ENCODE measurements at regions not wholly inside any gene's neighbourhood (a gene's known extent, or its start where the extent isn't known, plus 50 kb on each side); places are given as distances from the start of the nearest gene placed in this dataset.

GRCh38 chr16:6828690-6829089, 504.0 kb upstream of the RBFOX1 start:
- no peak for TF ChIP-seq POLR2A (IDR thresholded peaks at IDR 0.05)
- TF ChIP-seq, protein P1, sequence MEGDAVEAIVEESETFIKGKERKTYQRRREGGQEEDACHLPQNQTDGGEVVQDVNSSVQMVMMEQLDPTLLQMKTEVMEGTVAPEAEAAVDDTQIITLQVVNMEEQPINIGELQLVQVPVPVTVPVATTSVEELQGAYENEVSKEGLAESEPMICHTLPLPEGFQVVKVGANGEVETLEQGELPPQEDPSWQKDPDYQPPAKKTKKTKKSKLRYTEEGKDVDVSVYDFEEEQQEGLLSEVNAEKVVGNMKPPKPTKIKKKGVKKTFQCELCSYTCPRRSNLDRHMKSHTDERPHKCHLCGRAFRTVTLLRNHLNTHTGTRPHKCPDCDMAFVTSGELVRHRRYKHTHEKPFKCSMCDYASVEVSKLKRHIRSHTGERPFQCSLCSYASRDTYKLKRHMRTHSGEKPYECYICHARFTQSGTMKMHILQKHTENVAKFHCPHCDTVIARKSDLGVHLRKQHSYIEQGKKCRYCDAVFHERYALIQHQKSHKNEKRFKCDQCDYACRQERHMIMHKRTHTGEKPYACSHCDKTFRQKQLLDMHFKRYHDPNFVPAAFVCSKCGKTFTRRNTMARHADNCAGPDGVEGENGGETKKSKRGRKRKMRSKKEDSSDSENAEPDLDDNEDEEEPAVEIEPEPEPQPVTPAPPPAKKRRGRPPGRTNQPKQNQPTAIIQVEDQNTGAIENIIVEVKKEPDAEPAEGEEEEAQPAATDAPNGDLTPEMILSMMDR (IDR thresholded peaks at IDR 0.05) = no peak

All from uterus (tissue), 2 donors.